Brain microvascular endothelial cell (primary cell): ENCODE measurements at regions not wholly inside any gene's neighbourhood (a gene's known extent, or its start where the extent isn't known, plus 50 kb on each side); places are given as distances from the start of the nearest gene placed in this dataset.
"Not testable (repeated sequence)": the region's sequence is repeated elsewhere in the genome, so short reads cannot be mapped to it uniquely, and the experiment has no call there.

Experiments used
- DNase-seq: peaks from one replicate; pipeline ENCODE4 v3.0.0-alpha.2; 2020
- H3K27ac ChIP-seq: fragments of 250-450 bp; sonication (Bioruptor Pico); 2 replicates; pipeline ENCODE4 v1.5.1; 2020; ENCODE audit warnings: mild to moderate bottlenecking, moderate library complexity
- H3K27me3 ChIP-seq: fragments of 250-450 bp; sonication (Bioruptor Pico); replicated peaks from 2 replicates; pipeline ENCODE4 v1.5.1; 2020; ENCODE audit warnings: mild to moderate bottlenecking
- H3K36me3 ChIP-seq: fragments of 250-450 bp; sonication (Bioruptor Pico); replicated peaks from 2 replicates; pipeline ENCODE4 v1.5.1; 2020; ENCODE audit warnings: mild to moderate bottlenecking
- H3K4me3 ChIP-seq: 2 replicates; pipeline ENCODE4 v1.5.1; 2011; ENCODE audit warnings: low read depth, mild to moderate bottlenecking, control low read depth, low read length, moderate library complexity
- CTCF ChIP-seq: IDR thresholded peaks from 2 replicates; pipeline ENCODE4 v1.5.1; 2011; ENCODE audit warnings: low read depth, mild to moderate bottlenecking, moderate library complexity, low read length, control low read depth, inconsistent platforms; ENCODE audit errors: missing control alignments
- in situ Hi-C: cut with HindIII; loops from 2 replicates; pipeline ENCODE4 v1.10.0; 2017; ENCODE audit warnings: low sequenced_read_pairs, low pct_ligation_motif_present

GRCh38 chr2:2648094-2648493, 317.0 kb upstream of the MYT1L start:
- in situ Hi-C loops, result no loop called here
- Histone ChIP-seq H3K27me3 (no peaks in the 10 kb centered on the region), H3K27ac (no peak overlapping the region), H3K4me3 (no peak overlapping the region), H3K36me3 (no peaks in the 10 kb centered on the region)
- no peak for TF ChIP-seq CTCF
- no peak for DNase-seq

DNA sequence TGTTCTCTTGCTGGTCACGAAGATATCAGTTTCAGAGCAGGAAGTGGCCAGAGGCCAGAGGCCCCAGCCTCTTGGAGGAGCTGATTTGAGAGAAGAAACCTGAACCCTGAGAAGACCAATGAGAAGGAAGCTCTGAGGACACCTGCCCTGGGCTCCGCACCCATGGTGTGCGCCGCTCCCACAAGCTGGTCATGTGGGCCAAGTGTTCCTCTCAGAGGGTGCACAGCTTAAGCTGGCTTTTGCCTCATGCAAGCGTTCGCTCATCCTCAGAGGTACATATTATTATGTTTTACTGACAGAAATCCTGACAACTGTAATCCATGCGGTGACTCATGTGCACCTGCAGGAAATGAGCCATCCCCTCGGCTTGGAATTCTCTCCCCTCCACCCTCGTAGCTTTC, 316.1 kb upstream of the MYT1L start:
- no peaks in the 10 kb centered on the region for H3K36me3 ChIP-seq
- H3K27me3 ChIP-seq, result no peaks in the 10 kb centered on the region
- H3K4me3 ChIP-seq, result no peak overlapping the region
- TF ChIP-seq CTCF, result no peak
- in situ Hi-C loops, result no loop called here
- no peak for DNase-seq
- no peak overlapping the region for H3K27ac ChIP-seq

GRCh38 chr2:2646433-2647051, 315.5 kb upstream of the MYT1L start:
- H3K4me3 ChIP-seq, result no peak overlapping the region
- in situ Hi-C loops, result no loop called here

GRCh38 chr2:2645162-2645855, 314.2 kb upstream of the MYT1L start:
- TF ChIP-seq CTCF, result no peak
- in situ Hi-C loops, result no loop called here
- Histone ChIP-seq H3K4me3 (no peak overlapping the region), H3K27ac (no peak overlapping the region), H3K27me3 (no peaks in the 10 kb centered on the region), H3K36me3 (no peaks in the 10 kb centered on the region)
- DNase-seq, result no peak

More at GRCh38 chr2:2646433-2647051, 315.5 kb upstream of the MYT1L start:
- no peak for TF ChIP-seq CTCF
- Histone ChIP-seq H3K27ac (no peak overlapping the region), H3K36me3 (no peaks in the 10 kb centered on the region), H3K27me3 (no peaks in the 10 kb centered on the region)
- DNase-seq, result no peak

GRCh38 chr2:2644751-2645150, 313.7 kb upstream of the MYT1L start:
- DNase-seq, H3K36me3 ChIP-seq, in situ Hi-C loops, H3K27me3 ChIP-seq, H3K4me3 ChIP-seq, H3K27ac ChIP-seq: not testable (repeated sequence)

DNA sequence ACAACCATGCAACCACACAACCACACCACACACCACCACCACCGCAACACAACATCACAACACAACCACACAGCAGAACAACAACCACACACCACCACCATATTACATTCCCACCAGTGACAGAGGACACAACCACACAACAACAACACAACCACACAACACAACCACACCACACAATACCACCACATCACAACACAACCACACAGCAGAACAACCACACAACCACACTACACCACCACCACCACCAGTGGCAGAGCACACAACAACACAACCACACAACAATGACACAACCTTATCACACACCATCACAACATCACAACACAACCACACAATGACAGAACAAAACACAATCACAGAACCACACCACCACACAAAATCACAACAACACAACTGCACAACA, 313.0 kb upstream of the MYT1L start:
- Histone ChIP-seq H3K27ac (no peak overlapping the region), H3K36me3 (no peaks in the 10 kb centered on the region), H3K27me3 (no peaks in the 10 kb centered on the region), H3K4me3 (no peak overlapping the region)
- in situ Hi-C loops, result no loop called here
- DNase-seq, result no peak
- no peak for TF ChIP-seq CTCF
